NB4 (cell line): ENCODE measurements at regions not wholly inside any gene's neighbourhood (a gene's known extent, or its start where the extent isn't known, plus 50 kb on each side); places are given as distances from the start of the nearest gene placed in this dataset.

Source experiments
- POLR2A ChIP-seq: IDR thresholded peaks from 2 replicates; pipeline ENCODE4 v1.6.1; 2011; ENCODE audit warnings: mild to moderate bottlenecking; ENCODE audit not compliant: insufficient read length; ENCODE audit errors: extremely low read depth
- TF ChIP-seq, protein P1 (sequence below): IDR thresholded peaks from one replicate; pipeline ENCODE4 v1.5.1; 2012; ENCODE audit warnings: low read depth, low read length

DNA sequence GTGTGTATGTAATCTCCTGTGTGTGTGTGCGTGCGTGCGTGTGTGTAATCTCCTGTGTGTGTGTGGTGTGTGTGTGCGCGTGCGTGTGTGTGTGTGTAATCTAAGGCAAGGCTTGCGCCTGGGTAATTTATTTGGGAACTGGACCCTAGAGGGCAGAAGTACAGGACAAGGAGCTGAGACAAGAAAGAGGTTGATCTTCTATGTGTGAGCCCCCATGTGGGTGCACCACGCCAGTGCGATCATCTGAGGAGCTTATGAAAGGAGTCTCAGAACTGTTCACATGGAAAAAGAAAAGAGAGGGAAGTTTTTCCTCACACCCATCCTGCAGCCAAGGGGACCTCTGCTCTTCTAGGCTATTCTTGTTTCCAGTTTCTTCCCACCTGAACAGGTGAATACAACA, 220.1 kb upstream of the GGTLC1 start:
- TF ChIP-seq, protein P1, sequence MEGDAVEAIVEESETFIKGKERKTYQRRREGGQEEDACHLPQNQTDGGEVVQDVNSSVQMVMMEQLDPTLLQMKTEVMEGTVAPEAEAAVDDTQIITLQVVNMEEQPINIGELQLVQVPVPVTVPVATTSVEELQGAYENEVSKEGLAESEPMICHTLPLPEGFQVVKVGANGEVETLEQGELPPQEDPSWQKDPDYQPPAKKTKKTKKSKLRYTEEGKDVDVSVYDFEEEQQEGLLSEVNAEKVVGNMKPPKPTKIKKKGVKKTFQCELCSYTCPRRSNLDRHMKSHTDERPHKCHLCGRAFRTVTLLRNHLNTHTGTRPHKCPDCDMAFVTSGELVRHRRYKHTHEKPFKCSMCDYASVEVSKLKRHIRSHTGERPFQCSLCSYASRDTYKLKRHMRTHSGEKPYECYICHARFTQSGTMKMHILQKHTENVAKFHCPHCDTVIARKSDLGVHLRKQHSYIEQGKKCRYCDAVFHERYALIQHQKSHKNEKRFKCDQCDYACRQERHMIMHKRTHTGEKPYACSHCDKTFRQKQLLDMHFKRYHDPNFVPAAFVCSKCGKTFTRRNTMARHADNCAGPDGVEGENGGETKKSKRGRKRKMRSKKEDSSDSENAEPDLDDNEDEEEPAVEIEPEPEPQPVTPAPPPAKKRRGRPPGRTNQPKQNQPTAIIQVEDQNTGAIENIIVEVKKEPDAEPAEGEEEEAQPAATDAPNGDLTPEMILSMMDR: no peak
- TF ChIP-seq POLR2A: no peak
